ENCODE measurements at regions not wholly inside any gene's neighbourhood (a gene's known extent, or its start where the extent isn't known, plus 50 kb on each side); places are given as distances from the start of the nearest gene placed in this dataset.

- no peak for DNase-seq
Measured at GRCh38 chr13:105403086-105403485, 1132.4 kb downstream of the EFNB2 start.

GRCh38 chr13:105395041-105395440 lies 1140.4 kb downstream of the EFNB2 start:
- DNase-seq, result no peak

DNA sequence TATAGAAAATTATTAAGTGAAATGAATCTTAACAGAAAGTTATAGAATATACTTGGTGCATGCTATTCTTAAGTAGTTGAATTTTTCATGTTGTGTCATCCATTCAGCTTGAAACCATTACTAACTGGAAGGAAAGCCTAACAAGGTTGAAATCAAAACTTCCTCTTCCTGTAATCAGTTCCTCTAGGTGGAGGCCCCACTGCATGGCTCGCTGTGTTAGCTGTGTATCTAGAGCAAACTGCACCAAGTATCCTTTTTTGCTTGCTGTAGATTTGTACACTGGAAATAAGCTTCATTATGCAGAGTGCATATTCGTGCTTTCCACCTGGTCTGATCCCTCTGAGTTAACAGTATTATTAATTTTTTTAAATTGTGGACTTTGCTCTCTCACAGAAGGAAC lies 1146.1 kb downstream of the EFNB2 start:
- no peak for DNase-seq

DNA sequence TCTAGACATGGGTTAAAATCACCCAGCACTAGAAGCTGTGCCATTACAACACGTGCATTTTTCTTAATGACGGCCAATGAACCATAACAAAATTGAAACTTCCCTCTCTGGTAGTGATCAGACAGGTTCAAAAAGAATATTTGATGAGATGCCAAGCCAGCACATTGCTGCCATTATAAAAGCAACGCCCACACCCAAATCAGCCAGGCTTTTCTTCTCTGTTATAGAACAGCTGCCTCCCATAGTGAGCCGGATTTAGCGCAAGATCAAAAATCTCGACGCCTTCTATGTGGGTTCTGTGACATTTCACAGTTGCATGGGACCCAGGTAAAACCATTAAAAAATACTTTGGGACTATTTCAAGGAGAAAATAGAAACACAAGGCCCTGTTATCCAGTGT lies 1158.0 kb downstream of the EFNB2 start:
- DNase-seq, result no peak

DNA sequence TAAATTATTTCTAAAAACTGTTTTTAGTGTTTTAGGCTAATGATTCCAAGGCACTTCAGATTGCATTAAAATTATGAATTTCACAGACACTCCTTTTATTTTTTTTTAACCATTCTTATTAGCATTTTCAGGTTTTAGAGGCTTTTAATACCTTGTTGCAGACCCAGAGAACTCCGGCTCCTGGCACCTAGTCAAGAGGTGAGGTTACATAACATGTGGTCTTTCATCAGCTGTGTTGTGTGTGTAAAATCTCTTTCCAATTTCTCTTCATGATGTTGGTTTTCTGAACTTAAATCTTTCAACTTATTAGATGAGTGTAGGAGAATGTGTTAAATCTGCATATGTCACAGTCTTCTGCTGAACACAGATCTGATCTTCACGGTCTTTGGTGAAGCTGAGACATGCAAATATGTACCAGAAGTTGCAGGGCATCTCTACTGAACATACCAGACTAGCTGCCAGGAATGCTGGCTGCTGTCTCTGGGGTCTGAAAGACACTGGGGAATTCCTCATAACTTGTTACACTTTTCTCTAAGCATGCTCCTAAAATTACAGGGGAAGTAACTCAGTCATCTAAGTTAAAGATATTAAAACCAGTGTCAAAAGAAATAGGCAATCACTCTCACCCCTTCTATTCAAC lies 1165.3 kb downstream of the EFNB2 start:
- no peak for DNase-seq

- DNase-seq, result no peak
Measured at GRCh38 chr13:105368781-105369180, 1166.7 kb downstream of the EFNB2 start.

DNA sequence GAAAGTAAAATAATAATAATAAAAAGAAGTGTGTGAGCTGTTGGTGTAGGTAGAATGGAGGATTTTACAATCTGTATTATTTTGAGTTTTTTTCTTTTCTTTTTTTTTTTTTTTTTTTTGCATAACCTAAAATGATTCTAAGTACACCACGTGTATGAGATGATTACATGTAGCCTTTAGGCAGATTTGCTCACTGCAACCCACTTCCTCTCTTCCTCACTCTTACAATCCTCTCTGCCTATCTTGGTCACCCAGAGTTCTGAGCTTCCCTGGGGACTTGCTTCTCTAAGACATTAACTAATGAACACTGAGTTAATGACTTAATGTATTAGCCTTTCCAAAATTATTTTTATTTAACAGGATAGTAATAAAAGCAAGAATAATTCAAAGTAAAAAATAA lies 1169.6 kb downstream of the EFNB2 start:
- no peak for DNase-seq

DNA sequence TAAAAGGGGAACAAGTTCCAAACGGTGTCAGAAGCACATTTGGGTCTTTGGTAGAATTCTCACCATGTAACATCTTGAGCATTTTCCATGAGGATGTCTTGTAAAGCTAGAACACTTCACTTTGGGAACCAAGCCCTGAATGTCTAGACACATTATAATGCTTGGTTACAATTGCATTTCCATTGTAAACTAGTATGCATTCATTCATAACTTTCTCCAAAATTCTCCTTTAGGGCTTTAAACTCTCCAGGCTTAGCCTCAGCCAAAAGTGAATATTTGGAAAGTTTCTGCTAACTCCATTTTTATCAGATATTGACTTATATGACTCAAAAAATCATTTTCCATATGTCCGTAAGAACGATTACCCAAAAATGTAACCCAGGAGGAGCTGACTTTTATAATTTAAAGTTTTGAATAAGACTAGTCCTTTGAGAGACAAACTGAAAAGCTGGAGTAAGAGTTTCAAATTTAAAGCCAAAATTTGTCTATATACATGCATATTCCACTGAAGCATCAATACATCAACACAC lies 1170.4 kb downstream of the EFNB2 start:
- no peak for DNase-seq

GRCh38 chr13:105364191-105364590 lies 1171.3 kb downstream of the EFNB2 start:
- DNase-seq, result no peak

DNA sequence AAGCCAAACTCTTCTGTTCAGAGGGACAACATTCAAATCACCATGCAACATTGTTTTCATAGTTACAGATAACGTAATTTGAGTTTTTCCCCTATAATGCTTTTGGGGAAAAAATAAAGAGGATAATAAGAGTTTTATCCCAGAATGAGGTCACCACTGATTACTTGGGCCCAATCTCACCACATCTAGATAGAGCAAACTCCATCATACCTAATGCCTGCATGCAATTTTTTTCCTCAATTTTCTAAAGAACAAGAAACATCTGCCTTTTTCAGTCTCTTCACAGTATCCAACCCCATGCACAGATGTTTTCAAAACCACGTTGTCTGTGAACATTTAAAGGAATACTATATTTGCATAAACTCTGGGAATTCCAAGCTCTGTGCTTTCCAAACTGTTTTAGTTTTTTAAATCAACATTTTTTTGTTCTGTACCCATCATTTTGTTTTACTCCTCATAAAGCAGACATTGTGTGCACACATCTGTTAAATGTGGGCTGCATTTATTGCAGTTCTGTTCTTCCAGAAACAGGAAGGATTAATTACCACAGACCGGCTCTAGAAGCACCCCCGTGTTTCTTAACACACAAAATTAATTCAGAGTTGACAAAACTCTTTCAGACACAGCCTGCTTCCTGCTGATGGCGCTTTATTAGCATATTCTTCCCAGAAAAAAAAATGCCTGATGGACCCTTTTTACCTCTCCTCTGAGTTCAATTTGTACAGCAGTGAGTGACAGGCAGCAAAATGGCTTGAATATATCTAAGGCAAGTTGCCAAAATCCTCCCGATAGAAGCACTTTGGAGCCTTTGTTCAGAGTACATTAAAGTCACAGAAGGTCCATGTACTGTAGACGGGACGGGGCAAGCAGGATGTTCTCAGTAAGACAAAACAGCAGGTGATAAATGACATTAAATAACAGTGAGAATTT lies 1171.9 kb downstream of the EFNB2 start:
- no peak for DNase-seq

GRCh38 chr13:105353654-105354053 lies 1181.8 kb downstream of the EFNB2 start:
- DNase-seq, result no peak

GRCh38 chr13:105349082-105349723 lies 1186.3 kb downstream of the EFNB2 start:
- no peak for DNase-seq

- no peak for DNase-seq
Measured at GRCh38 chr13:105346141-105346775, 1189.2 kb downstream of the EFNB2 start.

DNA sequence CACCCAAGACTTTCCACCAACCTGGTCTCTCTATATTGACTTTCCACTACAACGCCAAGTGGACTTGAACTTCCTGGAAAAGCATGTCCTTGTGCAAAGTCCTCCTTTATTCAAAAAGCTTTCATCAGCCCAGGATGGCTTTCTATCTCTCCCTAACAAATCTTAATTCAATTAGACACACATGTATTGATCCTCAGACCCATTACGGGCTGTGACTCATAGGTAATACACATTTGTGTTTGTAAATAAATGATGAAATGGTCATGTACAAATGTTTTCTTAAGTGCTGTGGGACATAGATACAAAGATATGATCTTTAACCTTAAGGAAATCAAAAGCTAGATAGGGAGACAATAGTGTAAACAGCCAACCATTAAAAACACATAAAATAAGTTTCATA lies 1189.7 kb downstream of the EFNB2 start:
- no peak for DNase-seq

DNA sequence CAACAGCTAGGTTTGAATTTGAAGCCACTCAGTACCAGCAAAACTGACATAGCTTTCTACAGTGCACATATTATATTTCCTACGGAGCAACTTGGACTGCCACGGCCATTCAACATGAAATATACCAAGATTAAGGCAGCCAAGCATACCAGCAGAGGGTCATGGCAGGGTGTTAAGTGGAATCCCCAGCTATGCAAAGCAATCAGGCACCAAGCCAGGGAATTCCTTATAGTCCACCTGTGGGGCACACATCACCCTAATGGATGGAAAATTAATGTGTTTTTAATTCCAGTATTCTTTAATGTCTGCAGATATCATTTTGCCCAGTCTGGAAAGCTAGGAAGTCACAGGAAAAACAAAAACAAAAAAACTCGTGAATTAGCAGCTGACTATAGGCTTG lies 1190.3 kb downstream of the EFNB2 start:
- DNase-seq, result no peak

- no peak for DNase-seq
Measured at GRCh38 chr13:105343134-105343806, 1192.2 kb downstream of the EFNB2 start.

- DNase-seq, result no peak
Measured at GRCh38 chr13:105342281-105342820, 1193.1 kb downstream of the EFNB2 start.

DNA sequence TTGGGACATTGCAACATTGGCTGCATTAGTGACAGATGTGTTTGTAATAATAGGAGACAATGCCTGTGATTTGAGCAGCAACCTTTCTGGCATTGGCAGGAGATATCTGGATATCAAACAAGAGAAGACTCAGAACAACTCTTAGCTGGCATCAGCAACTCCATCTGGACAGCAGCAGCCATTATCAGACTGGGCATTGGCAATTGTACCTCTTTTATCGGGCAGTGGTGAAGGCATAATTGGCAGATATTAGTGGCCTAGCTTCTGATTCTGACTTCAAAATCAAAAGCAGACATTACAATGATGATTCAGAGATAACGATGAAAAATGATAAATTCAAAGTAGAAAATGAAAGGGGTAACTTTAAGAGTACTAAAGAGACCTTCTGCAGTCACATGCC lies 1193.7 kb downstream of the EFNB2 start:
- no peak for DNase-seq

DNA sequence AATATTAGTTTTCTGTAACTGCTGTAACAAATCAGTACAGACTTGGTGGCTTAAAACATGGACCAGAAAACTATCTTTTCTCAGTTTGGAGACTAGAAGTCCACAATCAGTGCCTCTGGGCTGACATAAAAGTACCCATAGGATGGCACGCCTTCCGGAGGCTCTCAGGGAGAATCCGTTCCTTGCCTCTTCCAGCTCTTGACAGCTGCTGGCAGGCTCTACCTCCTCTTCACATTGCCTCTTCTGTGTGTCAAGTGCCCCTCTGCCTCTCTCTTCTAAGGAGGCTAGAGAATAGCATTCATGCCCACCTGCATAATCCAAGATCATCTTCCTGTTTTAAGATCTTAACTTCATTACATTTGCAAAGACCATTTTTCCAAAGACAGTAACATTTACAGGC lies 1194.2 kb downstream of the EFNB2 start:
- no peak for DNase-seq

DNA sequence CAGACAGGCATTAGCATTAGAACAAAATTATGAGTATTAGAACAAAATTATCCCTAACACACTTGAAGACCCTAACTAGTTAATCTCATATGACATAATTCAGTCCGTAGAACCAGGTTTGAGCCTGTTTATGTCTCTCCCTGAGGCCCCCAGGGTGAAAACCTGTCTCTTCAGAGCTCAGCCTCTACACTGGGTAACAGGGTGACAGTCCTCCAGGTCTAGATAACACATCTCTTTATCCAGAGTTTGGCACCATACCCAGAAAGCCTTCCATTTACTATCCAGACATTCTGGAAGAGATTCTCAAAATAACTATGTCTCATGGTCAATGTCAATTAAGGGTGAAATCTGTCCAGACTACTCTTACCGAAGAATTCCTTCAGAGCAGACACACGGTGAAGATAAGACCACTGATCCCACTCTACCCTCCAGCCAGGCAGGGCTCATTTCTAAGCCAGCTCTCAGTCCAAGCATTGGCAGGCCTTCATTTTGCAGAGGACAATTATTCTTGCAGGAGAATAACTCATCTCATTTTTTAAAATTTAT lies 1195.3 kb downstream of the EFNB2 start:
- DNase-seq, result no peak

DNA sequence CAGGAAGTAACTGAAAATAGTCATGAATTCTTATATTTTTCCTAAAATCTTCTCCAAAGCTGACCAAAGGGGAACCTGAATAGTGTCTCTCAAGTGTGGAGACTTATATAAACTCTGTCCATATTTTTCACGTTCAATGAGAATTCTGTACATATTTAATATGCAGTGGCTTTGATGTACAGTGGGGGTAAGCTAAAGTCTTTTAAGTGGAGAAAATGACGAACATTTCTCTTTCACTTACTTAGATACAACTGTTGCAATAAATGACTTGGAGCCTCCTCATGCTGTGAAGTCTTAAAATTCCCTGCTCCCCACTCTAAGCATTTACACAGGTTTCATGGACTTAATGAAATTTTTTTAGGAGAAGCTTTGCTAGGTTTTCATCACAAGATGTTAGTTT lies 1196.7 kb downstream of the EFNB2 start:
- DNase-seq, result no peak

- no peak for DNase-seq
Measured at GRCh38 chr13:105338006-105338405, 1197.5 kb downstream of the EFNB2 start.

All from CD4-positive, alpha-beta T cell treated with Interleukin-6 for 4 hours (primary cell).